ENCODE measurements at regions not wholly inside any gene's neighbourhood (a gene's known extent, or its start where the extent isn't known, plus 50 kb on each side); places are given as distances from the start of the nearest gene placed in this dataset.

- TF ChIP-seq, protein P1, sequence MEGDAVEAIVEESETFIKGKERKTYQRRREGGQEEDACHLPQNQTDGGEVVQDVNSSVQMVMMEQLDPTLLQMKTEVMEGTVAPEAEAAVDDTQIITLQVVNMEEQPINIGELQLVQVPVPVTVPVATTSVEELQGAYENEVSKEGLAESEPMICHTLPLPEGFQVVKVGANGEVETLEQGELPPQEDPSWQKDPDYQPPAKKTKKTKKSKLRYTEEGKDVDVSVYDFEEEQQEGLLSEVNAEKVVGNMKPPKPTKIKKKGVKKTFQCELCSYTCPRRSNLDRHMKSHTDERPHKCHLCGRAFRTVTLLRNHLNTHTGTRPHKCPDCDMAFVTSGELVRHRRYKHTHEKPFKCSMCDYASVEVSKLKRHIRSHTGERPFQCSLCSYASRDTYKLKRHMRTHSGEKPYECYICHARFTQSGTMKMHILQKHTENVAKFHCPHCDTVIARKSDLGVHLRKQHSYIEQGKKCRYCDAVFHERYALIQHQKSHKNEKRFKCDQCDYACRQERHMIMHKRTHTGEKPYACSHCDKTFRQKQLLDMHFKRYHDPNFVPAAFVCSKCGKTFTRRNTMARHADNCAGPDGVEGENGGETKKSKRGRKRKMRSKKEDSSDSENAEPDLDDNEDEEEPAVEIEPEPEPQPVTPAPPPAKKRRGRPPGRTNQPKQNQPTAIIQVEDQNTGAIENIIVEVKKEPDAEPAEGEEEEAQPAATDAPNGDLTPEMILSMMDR (IDR thresholded peaks at IDR 0.05; ENCODE audit: extremely low read depth in 1 of 2, insufficient read depth in 1 of 2, low read depth in 1 of 2, low read length in 2 of 2): no peak
- TF ChIP-seq MAX (IDR thresholded peaks at IDR 0.05; ENCODE audit: insufficient read depth, insufficient read length) (no peak), EZH2 (IDR thresholded peaks at IDR 0.05; ENCODE audit: borderline replicate concordance, low read depth, low read length, severe bottlenecking) (no peak), JUN (IDR thresholded peaks at IDR 0.05; ENCODE audit: borderline replicate concordance, insufficient read depth, insufficient read length, low read depth) (no peak), POLR2A (IDR thresholded peaks at IDR 0.05; ENCODE audit: low read depth, low read length) (no peak), GATA2 (IDR thresholded peaks at IDR 0.05; ENCODE audit: insufficient read depth, insufficient read length, low read depth, low read length) (no peak), POLR2AphosphoS5 (IDR thresholded peaks at IDR 0.05; ENCODE audit: insufficient read depth, low read depth, low read length) (no peak)
These were observed 788.4 kb downstream of the TLE4 start for GRCh38 chr9:80359941-80360881.
